Suprapubic skin (tissue), 4 donors: ENCODE measurements at regions not wholly inside any gene's neighbourhood (a gene's known extent, or its start where the extent isn't known, plus 50 kb on each side); places are given as distances from the start of the nearest gene placed in this dataset.

Source experiments
- EP300 ChIP-seq: sonication (generic); formaldehyde crosslinking; IDR thresholded peaks from one replicate; pipeline ENCODE4 v1.6.1; 2017; ENCODE audit warnings: antibody characterized with exemption
- POLR2A ChIP-seq, 2 donors: fragments of 450-650 bp; IDR thresholded peaks; one replicate each; pipeline ENCODE4 v1.6.1; 2017; ENCODE audit warnings: antibody characterized with exemption in 2 of 2, mild to moderate bottlenecking in 2 of 2, moderate library complexity in 2 of 2
- POLR2AphosphoS5 ChIP-seq, 3 donors: sonication (generic); formaldehyde crosslinking; IDR thresholded peaks; one replicate each; pipeline ENCODE4 v1.6.1; 2017; ENCODE audit warnings: antibody characterized with exemption in 3 of 3
- TF ChIP-seq, protein P1 (sequence below), 2 donors: fragments of 200-600 bp in 1 of 2; fragments of 450-650 bp in 1 of 2; sonication (generic) in 1 of 2; IDR thresholded peaks; one replicate each; pipeline ENCODE4 v1.5.1; 2016 to 2019; ENCODE audit warnings: antibody characterized with exemption in 2 of 2, mild to moderate bottlenecking in 1 of 2, moderate library complexity in 1 of 2

- TF ChIP-seq, protein P1, sequence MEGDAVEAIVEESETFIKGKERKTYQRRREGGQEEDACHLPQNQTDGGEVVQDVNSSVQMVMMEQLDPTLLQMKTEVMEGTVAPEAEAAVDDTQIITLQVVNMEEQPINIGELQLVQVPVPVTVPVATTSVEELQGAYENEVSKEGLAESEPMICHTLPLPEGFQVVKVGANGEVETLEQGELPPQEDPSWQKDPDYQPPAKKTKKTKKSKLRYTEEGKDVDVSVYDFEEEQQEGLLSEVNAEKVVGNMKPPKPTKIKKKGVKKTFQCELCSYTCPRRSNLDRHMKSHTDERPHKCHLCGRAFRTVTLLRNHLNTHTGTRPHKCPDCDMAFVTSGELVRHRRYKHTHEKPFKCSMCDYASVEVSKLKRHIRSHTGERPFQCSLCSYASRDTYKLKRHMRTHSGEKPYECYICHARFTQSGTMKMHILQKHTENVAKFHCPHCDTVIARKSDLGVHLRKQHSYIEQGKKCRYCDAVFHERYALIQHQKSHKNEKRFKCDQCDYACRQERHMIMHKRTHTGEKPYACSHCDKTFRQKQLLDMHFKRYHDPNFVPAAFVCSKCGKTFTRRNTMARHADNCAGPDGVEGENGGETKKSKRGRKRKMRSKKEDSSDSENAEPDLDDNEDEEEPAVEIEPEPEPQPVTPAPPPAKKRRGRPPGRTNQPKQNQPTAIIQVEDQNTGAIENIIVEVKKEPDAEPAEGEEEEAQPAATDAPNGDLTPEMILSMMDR (IDR thresholded peaks at IDR 0.05): no peak
- TF ChIP-seq POLR2AphosphoS5 (IDR thresholded peaks at IDR 0.05): no peak
- TF ChIP-seq POLR2A (IDR thresholded peaks at IDR 0.05): no peak
- TF ChIP-seq EP300: no peak
Measured at GRCh38 chr12:115632308-115632707, 645.2 kb downstream of the MED13L start.
